OCI-LY1 (cell line): ENCODE measurements at regions not wholly inside any gene's neighbourhood (a gene's known extent, or its start where the extent isn't known, plus 50 kb on each side); places are given as distances from the start of the nearest gene placed in this dataset.

ENCODE experiments used
- H2AFZ ChIP-seq: fragments of 200-600 bp; sonication (generic), shearing (Covaris generic); 2 replicates; pipeline ENCODE4 v1.6.0; 2014; ENCODE audit warnings: antibody characterized with exemption, mild to moderate bottlenecking, low read length
- H3F3A ChIP-seq: fragments of 200-600 bp; sonication (generic), shearing (Covaris generic); 2 replicates; pipeline ENCODE4 v1.6.0; 2014; ENCODE audit warnings: mild to moderate bottlenecking, antibody characterized with exemption, low read length, moderate library complexity; ENCODE audit not compliant: insufficient read depth
- H3K27ac ChIP-seq: fragments of 200-600 bp; sonication (generic); 2 replicates; pipeline ENCODE4 v1.5.1; 2014; ENCODE audit warnings: low read length, mixed run types, mild to moderate bottlenecking, low read depth; ENCODE audit not compliant: poor library complexity, severe bottlenecking
- H3K27me3 ChIP-seq: fragments of 200-600 bp; sonication (generic); 2 replicates; pipeline ENCODE4 v1.6.0; 2014; ENCODE audit warnings: antibody characterized with exemption, mild to moderate bottlenecking, low read length, moderate library complexity; ENCODE audit not compliant: insufficient read depth
- H3K36me3 ChIP-seq: fragments of 200-600 bp; sonication (generic); 2 replicates; pipeline ENCODE4 v1.6.1; 2014; ENCODE audit warnings: mild to moderate bottlenecking, antibody characterized with exemption, low read length, moderate library complexity, mixed read lengths; ENCODE audit not compliant: insufficient read depth
- H3K4me1 ChIP-seq: fragments of 200-600 bp; sonication (generic); 2 replicates; pipeline ENCODE4 v1.5.1; 2014; ENCODE audit warnings: mild to moderate bottlenecking, low read length, moderate library complexity; ENCODE audit not compliant: insufficient read depth, severe bottlenecking
- H3K4me2 ChIP-seq: fragments of 200-600 bp; sonication (generic), shearing (Covaris generic); 2 replicates; pipeline ENCODE4 v1.6.1; 2014; ENCODE audit warnings: low read length
- H3K4me3 ChIP-seq: fragments of 200-600 bp; sonication (generic); 2 replicates; pipeline ENCODE4 v1.5.1; 2014; ENCODE audit warnings: low read length, low read depth, mild to moderate bottlenecking, mixed read lengths; ENCODE audit not compliant: poor library complexity, severe bottlenecking
- H3K79me2 ChIP-seq: fragments of 200-600 bp; shearing (Covaris generic); 2 replicates; pipeline ENCODE4 v1.6.1; 2016; ENCODE audit warnings: mixed run types, low read length, mixed read lengths; ENCODE audit not compliant: insufficient read depth
- H3K9ac ChIP-seq: fragments of 200-600 bp; sonication (generic), shearing (Covaris generic); 2 replicates; pipeline ENCODE4 v1.6.1; 2014; ENCODE audit warnings: mild to moderate bottlenecking, low read length, mixed read lengths
- H3K9me2 ChIP-seq: fragments of 200-600 bp; sonication (generic), shearing (Covaris generic); 2 replicates; pipeline ENCODE4 v1.6.1; 2014; ENCODE audit warnings: low read depth, mild to moderate bottlenecking, low read length, mixed read lengths
- H3K9me3 ChIP-seq: fragments of 200-600 bp; shearing (Covaris generic); 2 replicates; pipeline ENCODE4 v1.6.1; 2014; ENCODE audit warnings: low read length, mixed read lengths
- H4K20me1 ChIP-seq: fragments of 200-600 bp; sonication (generic), shearing (Covaris generic); 2 replicates; pipeline ENCODE4 v1.6.0; 2016; ENCODE audit warnings: mild to moderate bottlenecking, low read length; ENCODE audit not compliant: insufficient read depth
- CTCF ChIP-seq: fragments of 200-600 bp; sonication (generic), shearing (Covaris generic); IDR thresholded peaks from 2 replicates; pipeline ENCODE4 v1.5.1; 2017; ENCODE audit warnings: mild to moderate bottlenecking, antibody characterized with exemption, low read length, moderate library complexity, mixed read lengths
- EZH2 ChIP-seq: fragments of 200-600 bp; sonication (generic), shearing (Covaris generic); IDR thresholded peaks from 2 replicates; pipeline ENCODE4 v1.8.0; 2017; ENCODE audit warnings: borderline replicate concordance, mixed run types, mild to moderate bottlenecking, antibody characterized with exemption, low read length, moderate library complexity, mixed read lengths

DNA sequence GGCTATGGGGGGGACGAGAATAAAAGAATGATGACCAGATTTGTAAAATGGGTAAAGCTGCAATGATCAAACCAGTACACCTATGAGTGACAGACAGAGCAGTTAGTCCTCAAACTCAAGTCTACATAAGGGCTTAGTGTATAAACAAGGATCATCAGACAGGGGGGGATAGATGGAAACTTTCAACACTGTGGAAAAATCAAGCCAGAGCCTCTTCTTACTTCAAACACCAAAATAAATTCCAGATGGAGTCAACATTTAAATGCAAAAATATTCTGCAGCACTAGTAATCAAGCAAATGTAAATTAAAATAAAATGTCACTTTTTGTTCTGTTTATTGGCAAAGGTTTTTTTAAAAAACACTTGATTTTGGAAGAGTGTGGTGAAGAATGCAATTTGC lies 205.9 kb upstream of the RGMA start:
- Histone ChIP-seq H3K36me3 (no peaks in the 10 kb centered on the region), H2AFZ (no peak overlapping the region), H3K27me3 (0 out of 2 replicates have a peak, but pooled peaks cover 2% of the 10 kb centered on the region), H3K9me3 (no peaks in the 10 kb centered on the region), H4K20me1 (no peaks in the 10 kb centered on the region), H3K27ac (no peak overlapping the region), H3K9me2 (no peaks in the 10 kb centered on the region), H3K4me3 (no peak overlapping the region), H3K79me2 (no peaks in the 10 kb centered on the region), H3K4me1 (no peaks in the 10 kb centered on the region), H3K9ac (no peak overlapping the region), H3K4me2 (no peak overlapping the region), H3F3A (no peaks in the 10 kb centered on the region)
- TF ChIP-seq EZH2 = no peak
- no peak for TF ChIP-seq CTCF

DNA sequence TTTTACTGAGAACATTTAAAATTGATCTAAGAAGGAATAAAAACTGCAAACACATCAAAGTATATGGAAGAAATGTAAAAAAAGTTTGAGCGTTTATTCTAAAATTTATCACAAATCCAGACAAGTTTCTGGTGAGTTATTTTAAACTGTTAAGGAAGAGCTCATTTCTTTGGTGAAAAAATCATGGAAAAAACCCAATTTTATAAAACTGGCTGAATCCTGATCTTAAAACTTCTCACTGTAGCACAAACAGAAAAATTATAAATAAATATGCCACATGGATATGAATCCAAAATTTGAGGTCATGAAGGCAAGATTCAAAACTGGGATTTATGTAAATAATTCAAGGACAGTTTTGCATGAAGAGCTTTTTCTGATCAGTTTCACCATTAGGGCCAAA lies 205.1 kb upstream of the RGMA start:
- Histone ChIP-seq H3K4me3 (no peak overlapping the region), H3K4me1 (no peaks in the 10 kb centered on the region), H2AFZ (no peak overlapping the region), H3K36me3 (no peaks in the 10 kb centered on the region), H3K27me3 (0 out of 2 replicates have a peak, but pooled peaks cover 5% of the 10 kb centered on the region), H3K9me2 (no peaks in the 10 kb centered on the region), H3K27ac (no peak overlapping the region), H3K9ac (no peak overlapping the region), H4K20me1 (no peaks in the 10 kb centered on the region), H3K79me2 (no peaks in the 10 kb centered on the region), H3K9me3 (no peaks in the 10 kb centered on the region), H3F3A (no peaks in the 10 kb centered on the region), H3K4me2 (no peak overlapping the region)
- TF ChIP-seq CTCF (no peak), EZH2 (no peak)

- no peak overlapping the region for H3K9ac ChIP-seq
Observed at GRCh38 chr15:93291380-93291779, 202.4 kb upstream of the RGMA start.

More at GRCh38 chr15:93291380-93291779, 202.4 kb upstream of the RGMA start:
- Histone ChIP-seq H4K20me1 (no peaks in the 10 kb centered on the region), H3K4me2 (no peak overlapping the region), H3K79me2 (no peaks in the 10 kb centered on the region), H3F3A (no peaks in the 10 kb centered on the region), H3K9me2 (no peaks in the 10 kb centered on the region), H3K27ac (no peak overlapping the region), H3K36me3 (no peaks in the 10 kb centered on the region), H3K27me3 (0 out of 2 replicates have a peak, but pooled peaks cover 5% of the 10 kb centered on the region), H3K4me1 (no peaks in the 10 kb centered on the region), H3K9me3 (no peaks in the 10 kb centered on the region), H3K4me3 (no peak overlapping the region), H2AFZ (no peak overlapping the region)
- TF ChIP-seq EZH2 = no peak
- TF ChIP-seq CTCF = no peak
